SIG-M5 (cell line): ENCODE measurements at regions not wholly inside any gene's neighbourhood (a gene's known extent, or its start where the extent isn't known, plus 50 kb on each side); places are given as distances from the start of the nearest gene placed in this dataset.
"Not testable (repeated sequence)": the region's sequence is repeated elsewhere in the genome, so short reads cannot be mapped to it uniquely, and the experiment has no call there.

Experiments
- DNase-seq: peaks from one replicate; lab custom pipeline; 2025; lab: John Stamatoyannopoulos, UW

GRCh38 chr6:81906709-81907204 lies 154.3 kb upstream of the TENT5A start:
- no peak for DNase-seq

GRCh38 chr6:81906041-81906440 lies 153.6 kb upstream of the TENT5A start:
- DNase-seq: no peak

- no peak for DNase-seq
These were observed 149.1 kb upstream of the TENT5A start for GRCh38 chr6:81901551-81901966.

GRCh38 chr6:81900616-81901015 lies 148.1 kb upstream of the TENT5A start:
- DNase-seq: no peak

DNA sequence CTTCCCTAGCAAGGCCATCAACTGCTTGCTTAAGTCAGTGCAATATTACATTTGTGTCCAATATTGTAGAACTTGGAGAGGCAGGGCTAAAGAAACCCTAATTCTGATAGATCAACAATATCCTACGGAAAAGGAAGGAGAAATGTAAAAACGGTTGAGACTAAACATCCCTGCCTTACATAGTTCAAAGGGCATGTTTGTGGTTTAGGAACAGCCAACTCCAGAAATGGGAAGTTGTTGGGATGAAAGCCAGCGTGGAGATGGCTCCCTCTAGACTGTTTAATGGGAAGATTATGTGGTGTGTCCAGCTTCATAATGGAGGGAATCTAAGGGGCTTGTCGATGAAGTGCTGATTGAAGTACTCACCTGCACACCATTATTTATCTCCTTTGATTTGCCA lies 145.3 kb upstream of the TENT5A start:
- no peak for DNase-seq

DNA sequence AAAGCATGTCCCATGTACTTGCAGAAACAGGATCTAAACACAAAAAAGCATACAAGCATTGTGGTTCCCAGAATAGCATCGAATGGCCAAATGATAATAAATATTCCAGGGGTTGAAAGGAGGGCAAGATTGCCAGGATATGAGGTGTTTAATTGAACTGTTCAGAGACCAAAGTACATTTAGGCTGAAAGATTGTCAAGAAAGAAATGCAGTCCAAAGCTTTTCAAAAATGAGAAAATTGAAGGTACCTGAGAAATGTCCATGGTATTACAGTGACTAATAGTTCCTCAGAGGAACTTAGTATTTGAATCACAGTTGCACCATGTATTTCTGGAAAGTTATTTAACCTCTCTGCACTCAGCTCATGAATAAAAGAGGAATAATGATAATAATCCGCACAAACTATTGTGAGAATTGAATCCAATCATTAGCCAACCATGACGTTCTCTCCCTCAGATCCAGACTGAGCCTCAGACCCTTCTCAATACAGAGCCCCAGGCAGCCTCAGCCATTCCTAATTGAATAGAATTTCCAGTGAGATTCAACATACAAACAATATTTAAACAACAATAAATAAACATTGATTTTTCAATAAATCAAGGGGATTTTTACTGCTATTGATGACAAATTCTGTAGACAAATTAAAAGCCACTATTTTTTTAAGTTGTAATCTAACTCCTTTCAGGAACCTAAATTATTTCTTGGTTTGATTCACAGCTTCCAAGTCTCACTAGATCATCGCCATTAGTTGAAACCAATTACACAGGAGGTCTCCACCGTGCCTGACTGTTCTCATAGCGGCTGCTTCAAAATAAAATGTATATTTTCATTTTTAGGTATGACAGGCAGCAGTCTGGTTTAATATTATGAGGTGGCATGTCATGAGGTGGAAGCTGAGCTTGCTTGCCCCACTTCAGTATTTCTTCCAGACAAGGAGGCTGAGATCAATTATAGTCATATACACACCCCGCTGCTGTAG lies 144.3 kb upstream of the TENT5A start:
- no peak for DNase-seq

DNA sequence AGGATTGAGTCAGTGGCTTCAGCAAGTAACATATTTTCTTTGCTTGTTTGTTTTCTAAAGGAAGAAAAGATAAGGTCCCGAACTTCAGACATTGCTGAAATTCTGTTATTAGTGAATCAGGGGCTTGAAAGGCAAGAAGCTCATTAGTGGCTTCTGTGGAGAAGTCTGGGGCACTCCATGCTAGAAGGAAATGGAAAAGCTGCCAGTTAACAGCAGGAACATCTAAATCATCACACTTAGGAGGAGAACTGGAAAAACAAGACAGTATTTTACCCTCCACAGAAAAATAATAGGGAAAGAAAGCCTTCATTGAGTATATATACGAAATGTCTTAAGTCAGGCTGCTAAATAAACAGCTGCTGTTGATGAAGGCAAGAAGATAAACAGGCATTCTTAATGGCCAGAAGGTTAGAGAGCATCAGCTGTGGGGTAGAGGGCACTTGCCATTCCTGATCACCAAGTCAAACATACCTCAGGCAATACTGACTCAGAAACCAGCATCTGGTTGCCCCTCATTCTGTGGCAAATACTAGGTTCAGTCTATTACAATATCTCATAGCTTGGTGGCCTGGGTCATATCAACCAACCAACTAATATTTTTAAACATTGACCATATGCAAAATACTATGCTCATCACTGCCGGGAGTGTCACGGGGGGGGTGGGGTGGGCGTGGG lies 143.2 kb upstream of the TENT5A start:
- no peak for DNase-seq

- DNase-seq: no peak
These were observed 142.3 kb upstream of the TENT5A start for GRCh38 chr6:81894788-81895271.

- DNase-seq: no peak
These were observed 141.8 kb upstream of the TENT5A start for GRCh38 chr6:81894306-81894705.

DNA sequence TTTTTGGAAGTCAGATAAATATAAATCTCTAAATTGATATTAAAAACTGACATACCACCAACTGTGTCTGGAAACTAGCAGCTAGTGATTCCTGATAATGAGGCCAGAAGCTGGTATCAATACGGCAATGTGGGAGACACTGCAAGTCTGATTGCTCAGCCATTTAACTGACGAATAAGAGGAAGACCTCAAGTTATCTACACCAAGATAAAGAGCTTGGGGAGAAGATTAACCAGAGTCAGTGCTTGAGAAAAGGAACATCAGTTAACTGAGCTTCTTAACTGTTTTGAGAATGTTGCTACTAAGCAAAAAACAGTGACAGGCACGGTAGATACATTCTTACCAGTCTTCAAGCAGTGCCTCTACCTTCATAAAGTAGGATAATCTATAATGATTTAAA lies 140.4 kb upstream of the TENT5A start:
- DNase-seq: no peak

- no peak for DNase-seq
These were observed 139.4 kb upstream of the TENT5A start for GRCh38 chr6:81891874-81892273.

GRCh38 chr6:81890846-81891245 lies 138.4 kb upstream of the TENT5A start:
- no peak for DNase-seq

DNA sequence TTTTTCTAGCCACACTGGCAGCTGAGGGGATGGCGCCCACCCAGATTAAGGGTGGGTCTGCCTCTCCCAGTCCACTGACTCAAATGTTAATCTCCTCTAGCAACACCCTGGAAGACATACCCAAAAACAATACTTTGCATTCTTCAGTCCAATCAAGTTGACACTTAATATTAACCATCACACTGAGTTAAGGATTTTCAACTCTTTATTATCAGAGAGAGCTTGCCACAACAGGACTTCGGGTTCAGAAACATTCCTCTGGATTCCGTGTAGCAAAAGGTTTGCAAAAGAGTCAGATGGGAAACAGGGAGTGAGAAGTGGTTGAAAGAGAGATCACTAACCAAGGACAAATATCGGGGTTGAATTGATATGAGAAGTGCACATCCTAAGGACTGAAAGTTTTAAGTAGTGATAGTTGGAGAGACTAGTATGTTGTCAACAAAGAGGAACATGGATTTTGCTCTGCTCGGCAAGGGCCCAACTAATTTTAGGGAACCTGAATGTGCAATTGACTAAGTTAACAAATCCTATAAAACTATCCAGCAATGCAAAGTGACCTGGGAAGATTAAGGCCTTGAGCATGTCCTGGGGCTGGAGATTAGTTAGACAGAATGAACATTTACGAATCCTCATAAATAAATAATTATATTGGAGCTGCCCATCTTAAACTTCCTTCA lies 137.0 kb upstream of the TENT5A start:
- DNase-seq: no peak

DNA sequence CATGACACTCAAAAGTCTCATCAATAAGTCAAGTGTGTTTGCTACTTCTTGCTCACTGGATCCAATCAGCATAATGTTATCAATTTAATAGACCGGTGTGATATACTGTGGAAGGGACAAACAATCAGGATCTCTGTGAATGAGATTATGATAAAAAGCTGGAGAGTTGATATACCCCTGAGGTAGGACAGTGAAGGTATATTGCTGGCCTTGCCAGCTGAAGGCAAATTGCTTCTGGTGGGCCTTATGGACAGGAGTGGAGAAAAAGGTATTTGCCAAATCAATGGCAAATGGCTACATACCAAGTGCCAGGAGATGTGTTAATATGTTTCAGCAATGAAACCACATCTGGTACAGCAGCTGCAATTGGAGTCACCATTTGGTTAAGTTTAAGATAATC lies 134.4 kb upstream of the TENT5A start:
- not testable (repeated sequence) for DNase-seq

DNA sequence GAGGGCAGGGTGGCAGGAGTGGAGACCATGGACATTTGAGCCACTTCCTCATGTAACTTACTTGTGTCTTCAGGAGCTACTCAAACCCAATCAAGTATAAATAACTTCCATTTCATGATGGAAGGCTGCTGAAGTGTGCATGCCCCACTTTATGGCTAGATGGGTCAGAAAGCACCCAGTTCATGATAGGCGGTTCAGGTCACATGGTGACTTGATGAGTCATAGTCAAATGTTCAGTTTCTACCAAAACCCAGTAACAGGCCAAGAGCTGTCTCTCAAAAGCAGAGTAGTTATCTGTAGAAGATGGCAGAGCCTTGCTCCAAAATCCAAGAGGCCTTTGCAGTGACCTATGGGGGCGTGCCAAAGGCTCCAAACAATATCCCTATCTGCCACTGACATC lies 133.7 kb upstream of the TENT5A start:
- no peak for DNase-seq

- no peak for DNase-seq
These were observed 129.2 kb upstream of the TENT5A start for GRCh38 chr6:81881660-81882059.

DNA sequence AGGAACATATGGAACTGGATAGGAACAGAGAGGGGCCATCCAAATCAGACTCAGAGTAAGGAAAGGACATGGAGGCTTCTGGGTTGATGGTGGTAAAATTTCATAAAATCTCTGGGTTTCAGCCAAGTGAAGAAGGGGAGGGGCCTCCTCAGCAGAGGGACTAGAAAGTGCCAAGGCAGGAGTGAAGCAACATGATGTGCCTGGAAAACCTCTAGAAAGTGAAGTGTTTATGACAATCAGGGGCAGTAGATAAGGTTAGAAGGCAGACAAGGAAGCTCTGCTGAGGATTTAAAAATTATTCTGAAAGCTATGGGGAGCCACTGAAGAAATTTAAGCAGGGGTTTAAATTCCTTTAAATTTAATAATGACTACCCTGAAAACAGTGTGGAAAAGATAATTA lies 126.0 kb upstream of the TENT5A start:
- DNase-seq: no peak

GRCh38 chr6:81876971-81877370 lies 124.5 kb upstream of the TENT5A start:
- no peak for DNase-seq

DNA sequence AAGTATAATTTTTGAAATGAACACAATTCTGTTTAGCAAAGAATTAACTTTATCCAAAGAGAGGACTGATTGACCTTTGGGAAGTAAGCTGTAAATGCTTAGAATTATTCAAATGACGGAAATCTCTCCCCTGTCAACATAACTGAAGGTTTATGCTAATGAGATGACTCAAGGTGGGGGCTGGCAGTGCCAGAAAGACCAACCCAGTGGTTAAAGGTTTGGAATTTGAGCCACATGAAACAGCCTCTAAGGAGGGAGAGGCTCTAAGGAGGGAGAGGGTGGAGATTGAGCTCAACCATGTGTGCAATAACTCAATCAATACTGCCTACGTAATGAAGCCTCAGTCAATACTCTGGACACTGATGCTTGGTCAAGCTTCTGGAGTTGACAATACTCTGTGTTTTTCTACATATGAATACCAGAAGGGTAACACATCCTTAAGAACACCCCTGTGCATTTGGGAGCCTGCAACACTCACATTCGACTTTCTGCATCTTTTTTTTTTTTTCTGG lies 123.4 kb upstream of the TENT5A start:
- DNase-seq: no peak

GRCh38 chr6:81869749-81870508 lies 117.4 kb upstream of the TENT5A start:
- not testable (repeated sequence) for DNase-seq

GRCh38 chr6:81865712-81866111 lies 113.2 kb upstream of the TENT5A start:
- no peak for DNase-seq
